ENCODE measurements at regions not wholly inside any gene's neighbourhood (a gene's known extent, or its start where the extent isn't known, plus 50 kb on each side); places are given as distances from the start of the nearest gene placed in this dataset.

DNA sequence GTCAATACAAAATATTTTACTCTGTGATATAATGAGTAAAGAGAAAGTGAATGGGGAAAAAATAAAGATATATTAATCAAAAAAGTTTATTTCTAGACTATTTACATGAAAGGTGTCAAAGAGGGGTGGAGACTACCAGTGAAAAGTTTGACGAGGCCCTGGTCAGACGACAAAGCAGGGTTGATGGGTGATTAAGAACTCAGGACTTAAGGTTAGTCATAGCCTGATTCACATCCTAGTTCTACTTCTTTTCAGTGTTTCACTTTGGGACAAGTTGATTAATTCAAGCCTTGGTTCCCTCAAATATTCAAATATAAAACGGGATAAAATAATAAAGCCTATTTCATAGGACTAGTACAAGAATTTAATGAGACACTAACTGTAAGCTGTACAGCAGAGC is 178.2 kb upstream of the HS3ST5 start:
- DNase-seq: no peak

DNA sequence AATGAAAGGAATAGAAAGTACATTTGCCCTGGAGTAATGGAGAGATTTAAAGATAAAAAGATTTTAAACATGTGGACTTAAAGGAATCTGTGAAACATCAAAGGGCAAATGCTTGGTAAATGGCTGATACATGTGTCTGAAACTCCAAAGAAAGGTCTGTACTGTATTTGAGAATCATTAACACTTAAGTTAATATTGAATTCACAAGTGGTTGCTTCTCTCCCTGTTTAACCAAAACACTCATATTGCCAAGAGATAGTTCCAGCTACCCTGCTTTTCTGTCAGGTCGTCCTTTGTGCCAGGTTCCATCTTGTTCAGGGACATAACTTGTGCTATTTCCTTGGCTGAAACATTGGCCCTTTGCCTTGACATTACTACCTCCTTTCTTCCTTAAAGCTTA is 171.3 kb upstream of the HS3ST5 start:
- DNase-seq: no peak

DNA sequence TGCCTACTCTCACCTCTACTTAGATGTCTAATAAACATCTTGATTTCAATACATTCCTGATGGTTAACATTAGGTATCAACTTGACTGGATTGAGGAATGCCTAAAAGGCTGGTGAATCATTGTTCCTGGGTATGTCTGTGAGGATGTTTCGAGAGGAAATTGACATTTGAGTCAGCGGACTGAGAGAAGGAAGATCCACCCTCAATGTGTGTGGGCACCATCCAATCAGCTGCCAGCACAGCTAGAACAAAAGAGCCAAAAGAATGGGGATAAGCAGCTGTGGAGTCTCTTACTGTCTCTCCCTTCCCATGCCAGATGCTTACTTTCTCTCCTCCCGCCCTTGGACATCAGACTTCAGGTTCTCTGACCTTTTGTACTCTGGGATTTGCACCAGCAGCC is 128.6 kb upstream of the HS3ST5 start:
- no peak for DNase-seq

DNA sequence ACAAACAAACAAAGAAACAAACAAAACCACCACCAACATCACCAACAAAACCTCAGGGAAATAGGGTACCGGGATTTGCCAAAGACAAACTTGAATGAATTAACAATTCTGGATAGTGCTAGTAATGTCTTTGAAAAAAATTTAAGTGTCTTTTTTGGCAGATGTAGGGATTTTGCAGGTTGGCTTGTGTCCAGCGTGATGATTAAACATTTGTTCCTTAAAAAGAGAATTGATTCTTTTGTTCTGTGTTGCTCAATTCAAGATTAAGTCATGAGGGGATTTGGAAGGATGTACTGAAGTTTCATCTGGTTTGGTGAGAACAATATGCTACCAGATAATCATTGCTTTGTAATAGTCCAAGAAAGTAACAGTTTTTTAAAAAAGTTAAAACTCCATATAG is 125.1 kb upstream of the HS3ST5 start:
- DNase-seq: no peak

DNA sequence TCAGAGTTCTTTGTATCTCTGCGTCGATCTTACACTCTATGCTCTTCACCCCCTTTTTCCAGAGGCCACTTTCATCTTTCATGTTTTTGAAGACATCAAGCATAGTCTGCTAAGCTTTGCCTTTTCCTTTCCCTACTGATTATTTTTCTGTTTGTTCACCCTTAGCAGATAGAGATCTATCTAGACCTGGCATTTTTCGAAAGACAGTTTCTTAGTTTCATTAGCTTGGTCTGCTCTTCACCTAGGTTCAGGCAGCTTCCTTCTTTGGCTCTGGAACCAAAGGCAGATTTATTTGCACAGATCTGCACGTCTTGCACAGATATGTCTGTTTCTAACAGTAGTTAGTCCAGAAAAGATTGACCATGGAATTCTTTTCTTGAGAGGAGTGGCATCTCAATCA is 122.7 kb upstream of the HS3ST5 start:
- no peak for DNase-seq

DNA sequence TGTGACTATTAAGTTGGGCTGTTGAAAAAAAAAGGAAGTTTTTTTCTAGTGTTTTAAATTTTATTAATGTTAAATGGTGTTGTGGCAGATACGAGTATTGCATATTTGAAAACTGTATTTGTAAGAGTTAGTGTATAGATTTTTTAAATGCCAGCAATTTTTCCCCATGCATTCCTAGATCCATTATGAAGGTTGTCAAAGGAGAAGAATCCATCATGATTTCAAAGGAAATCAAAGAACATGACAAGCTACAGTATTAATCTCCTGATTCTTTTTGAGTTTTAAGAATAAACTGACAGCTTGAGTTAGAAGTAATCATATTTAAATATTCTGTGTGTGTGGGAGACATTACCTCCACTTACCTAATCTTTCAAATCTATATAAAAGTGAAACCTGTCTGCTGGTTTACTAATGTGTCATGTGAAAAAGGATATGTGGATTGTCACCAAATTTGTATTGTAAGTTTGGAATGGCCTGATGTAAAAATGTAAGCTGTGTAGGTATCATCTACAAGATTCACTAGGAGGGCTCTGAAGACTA is 111.0 kb upstream of the HS3ST5 start:
- no peak for DNase-seq

DNA sequence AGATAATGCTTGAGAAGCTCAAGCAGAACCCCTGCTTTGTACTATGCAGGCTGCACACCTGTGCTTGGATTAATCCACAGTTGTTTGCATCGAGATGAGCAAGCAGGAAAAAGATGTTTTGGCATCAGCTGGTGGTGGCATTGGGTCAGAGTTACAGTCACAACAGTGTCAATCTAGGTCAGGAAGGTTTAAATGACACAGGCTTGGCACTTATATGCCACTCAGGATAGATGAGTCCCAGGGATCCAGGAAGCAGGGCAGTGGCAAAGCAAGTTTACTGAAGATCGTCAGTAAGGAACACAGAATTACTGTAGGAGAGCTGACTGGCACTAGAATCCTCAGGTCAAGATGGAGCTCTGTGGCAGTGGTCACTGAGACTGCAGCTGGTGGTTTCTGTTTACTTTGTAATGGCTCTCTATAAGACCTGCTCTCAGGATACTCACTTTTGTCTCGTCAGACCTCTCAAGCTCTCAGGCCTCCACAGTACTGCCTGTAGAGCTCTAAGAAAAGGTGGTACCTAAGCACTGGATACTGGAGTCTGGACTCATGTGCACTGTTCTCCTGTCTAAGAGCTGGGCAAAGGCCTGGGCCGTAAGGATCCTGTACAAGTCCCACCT is 110.1 kb upstream of the HS3ST5 start:
- DNase-seq: no peak

DNA sequence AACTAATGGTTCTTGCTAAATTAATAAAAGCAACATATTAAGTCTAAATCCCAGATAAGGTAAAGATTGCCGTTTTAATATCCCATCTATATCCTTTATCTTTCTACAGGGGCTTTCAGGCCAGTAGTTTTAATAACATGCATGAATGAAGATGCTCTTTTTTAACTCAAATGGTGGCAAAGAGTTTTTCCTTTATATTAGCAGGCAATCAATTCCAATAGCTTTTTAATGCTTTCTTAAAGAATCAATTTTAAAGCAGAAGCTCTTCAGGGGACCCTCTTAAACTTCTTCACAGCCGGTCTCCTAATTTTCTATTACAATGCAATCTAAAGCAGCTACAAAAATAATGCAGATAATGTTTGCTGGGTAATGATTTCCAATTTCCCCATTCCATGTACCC is 107.8 kb upstream of the HS3ST5 start:
- DNase-seq: no peak

DNA sequence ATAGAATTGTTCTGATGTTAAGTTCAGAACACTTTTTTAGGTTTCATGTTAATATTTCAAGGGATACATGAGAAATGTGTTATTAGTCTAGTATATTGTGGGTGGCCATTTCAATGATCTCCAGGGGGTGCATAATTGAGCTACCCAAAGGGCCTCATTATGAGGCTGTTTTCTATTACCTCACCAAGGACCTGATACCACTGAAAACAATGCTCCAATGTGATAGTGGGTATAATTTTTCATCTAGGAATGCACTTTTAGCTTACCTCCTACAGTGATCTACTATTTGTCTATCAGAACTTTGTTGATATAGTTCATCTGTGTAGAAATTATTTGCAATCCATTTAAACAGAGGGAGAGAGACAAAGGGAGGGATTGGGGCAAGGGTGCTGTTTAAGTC is 106.8 kb upstream of the HS3ST5 start:
- no peak for DNase-seq

DNA sequence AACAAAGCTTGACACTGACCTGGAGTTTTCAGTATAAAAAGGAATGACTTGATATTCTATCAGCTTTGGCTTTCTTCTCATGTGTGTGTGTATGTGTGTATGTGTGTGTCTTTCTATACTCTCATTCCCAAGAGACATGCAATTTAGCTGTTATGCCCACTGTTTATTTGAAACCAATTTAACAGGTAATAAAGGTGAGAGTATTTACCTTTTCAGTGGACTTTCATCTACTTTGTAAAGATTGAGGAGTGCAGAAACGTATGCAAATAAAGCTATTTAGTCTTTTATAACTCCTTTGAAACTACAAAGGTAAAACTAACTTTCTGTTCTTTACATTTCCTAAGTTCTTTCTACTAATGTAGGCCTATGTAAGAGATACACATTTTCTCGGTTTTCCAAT is 103.5 kb upstream of the HS3ST5 start:
- DNase-seq: no peak

DNA sequence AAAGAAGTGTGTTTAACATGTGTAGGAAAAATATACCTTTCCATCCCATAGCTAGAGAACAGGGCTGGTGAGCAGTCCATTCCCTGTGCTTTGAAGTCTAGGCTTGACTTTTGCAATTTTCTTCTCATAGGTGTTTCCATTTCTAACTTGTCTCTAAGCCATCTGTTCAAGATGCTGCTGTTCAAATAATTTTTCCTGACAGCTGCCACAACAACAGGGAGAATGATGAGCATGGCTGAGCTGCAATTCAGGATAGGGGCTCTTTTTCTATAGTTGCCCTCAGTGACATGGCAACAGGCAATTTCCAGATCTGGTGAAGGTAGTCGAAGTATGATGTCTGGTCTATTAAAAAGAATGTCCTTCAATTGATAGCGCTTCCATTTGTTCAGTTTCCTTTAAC is 103.0 kb upstream of the HS3ST5 start:
- DNase-seq: no peak

DNA sequence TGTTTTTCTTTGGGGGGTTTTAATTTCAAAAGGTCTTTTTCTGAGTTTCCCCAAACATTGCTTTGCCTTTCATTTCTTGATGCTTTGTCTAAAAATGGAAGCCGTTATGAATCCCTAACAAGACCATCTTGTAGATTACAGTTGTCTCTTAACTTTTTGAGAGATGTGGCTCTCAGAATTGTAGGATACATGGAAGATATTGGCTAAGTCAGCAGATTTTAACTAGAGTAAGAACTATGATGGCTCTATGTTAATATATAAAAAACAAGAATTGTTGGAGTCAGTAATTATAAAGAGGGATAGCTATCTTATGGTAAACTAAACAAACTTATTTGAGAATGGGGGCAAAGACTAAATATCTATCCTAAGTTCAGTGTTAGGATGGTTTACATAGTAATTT is 96.6 kb upstream of the HS3ST5 start:
- DNase-seq: no peak

DNA sequence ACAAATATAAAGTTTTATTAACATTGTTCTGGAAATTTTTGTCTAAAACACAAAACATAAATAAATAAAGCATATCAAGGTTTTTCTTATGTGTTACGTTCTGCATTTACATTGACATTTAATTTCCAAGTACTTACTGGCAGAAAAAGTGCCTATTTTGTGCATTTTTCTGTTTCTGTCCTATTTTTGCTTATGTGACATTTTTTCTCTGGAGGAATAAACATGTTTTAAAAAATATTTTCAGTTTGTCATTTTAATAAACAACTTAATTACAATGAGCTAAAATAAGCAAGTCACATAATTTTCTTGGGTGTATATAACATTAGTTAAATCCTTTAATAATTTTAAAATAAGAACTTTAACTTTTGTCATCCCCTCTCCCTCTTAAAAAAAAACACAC is 94.4 kb upstream of the HS3ST5 start:
- DNase-seq: no peak

DNA sequence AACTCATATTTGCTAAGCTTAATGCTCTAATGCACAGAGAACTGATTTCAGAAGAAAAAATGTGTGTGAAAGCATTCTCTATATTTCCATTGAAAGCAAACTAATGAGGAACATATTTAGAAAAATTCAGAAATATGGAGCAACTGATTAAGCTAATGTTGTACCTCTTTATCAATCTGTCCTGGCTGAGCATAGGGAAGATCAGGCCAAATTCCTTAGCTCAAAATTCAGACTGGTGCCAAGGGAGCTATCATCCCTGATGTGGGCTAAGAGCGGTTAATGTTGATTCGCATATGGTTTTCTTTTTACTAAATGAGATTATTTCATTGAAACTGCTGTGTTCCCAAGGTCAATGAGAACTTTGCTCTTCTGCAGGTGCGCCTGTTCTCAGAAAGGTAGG is 93.9 kb upstream of the HS3ST5 start:
- DNase-seq: no peak

DNA sequence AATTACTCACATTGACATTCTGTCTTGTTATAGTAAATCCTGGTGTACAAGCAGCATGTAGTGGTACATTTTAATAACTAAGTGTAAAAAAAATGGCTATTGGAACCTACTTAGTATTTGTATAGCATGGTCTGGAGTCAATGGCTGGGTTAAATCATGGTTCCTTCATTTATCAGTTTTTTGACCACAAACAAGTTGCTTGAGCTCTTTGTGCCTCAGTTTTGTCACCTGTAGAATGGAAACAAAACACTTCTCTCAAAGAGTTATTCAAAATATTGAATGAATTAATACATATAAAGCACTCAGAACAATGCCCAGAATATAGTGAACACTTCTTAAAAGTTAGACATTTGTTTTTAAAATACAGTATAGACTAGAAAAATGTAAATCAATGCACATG is 93.2 kb upstream of the HS3ST5 start:
- no peak for DNase-seq

DNA sequence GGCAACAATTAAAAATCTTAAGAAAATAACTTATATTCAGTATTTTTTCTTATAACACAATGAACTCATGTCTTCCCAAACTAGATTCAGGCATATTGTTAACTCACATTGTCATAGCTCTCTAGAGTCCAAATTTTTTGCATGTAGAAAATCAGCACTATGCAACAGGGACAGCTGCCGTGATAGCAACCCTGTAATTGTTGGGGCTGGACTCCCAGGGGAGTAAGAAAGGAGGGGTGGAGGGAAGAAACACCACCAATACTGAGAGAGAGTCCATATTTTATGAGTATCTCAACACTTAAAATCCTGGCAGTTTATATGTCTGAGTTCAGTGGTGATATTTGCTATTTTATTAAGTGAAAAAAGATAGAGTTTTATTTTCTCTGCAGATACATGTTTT is 89.6 kb upstream of the HS3ST5 start:
- no peak for DNase-seq

DNA sequence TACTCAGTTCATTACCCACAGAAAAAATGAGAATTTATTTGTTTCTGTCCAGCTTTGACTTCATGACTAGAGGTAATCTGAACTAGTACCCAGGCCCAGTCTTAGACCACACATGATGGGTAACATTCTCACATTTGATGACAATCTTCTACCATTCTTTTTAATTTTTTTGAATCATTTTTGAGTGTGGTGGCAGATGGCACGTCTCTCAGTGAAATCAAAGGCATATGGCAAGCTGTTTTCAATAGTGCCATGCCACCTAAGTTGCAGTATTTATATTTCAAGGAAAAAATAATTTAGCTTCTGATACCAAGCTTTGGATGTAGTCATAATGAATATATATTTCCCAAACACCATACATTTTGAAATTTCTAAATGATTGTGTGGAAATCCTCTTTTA is 88.8 kb upstream of the HS3ST5 start:
- DNase-seq: no peak

DNA sequence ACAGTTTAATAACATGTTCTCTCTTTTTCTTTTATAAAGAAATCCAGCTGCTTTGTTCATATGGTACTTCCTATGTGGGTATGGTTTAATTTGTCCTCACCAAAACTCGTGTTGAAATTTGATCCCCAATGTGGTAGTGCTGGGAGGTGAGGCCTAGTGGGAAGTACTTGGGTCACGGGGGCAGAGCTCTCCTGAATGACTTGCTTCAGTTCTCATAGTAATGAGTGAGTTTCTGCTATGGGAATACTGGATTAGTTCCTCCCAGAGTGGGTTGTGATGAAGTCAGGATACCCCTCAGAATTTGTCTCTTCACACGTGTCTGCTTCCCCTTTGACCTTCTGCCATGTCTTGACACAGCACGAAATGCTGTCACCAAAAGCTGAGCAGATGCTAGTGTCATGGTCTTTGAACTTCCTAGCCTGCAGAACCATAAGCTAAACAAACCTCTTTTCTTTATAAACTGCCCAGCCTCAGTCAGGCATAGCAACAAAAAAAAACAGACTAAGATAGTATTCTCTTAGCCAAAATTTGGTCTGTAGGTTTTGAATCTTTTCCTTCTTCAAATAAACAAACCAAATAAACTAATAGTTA is 87.8 kb upstream of the HS3ST5 start:
- DNase-seq: no peak

DNA sequence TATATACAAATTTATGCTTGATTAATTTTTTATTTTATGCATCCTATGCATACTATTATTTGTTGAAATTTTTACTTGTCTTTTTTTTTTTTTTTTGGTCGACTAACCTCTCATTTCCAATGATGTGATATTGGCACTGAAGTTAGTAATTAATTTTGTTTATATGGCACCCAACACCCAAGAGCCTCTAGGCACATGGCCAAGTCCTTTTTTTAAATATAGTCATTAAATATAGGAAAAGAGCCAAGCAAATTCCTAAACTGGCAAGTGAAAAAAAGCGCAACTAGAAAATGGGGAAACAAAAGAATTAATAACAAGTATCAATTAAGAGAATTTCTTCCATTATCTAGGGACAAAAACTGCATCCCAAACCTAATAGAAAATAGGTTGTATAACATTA is 85.5 kb upstream of the HS3ST5 start:
- DNase-seq: no peak

DNA sequence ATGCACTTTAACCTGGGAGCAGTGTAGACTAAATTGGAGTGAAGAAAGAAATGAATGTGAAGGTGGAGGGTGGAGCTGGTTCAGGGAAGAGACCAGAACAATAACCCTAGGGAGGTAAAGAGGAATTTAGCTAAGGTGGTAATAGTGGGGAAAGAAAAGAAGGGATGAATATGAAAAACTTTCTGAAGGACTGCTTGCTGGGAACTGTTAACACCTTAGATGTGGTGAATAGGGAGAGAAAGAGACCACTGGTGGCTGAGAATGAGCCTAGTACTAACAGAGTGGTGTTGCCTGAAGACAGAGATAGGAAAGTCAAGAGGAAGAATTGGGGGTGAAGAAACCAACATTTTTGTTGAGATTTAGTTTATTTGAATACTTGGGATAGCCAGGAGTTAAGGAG is 78.4 kb upstream of the HS3ST5 start:
- no peak for DNase-seq

DNA sequence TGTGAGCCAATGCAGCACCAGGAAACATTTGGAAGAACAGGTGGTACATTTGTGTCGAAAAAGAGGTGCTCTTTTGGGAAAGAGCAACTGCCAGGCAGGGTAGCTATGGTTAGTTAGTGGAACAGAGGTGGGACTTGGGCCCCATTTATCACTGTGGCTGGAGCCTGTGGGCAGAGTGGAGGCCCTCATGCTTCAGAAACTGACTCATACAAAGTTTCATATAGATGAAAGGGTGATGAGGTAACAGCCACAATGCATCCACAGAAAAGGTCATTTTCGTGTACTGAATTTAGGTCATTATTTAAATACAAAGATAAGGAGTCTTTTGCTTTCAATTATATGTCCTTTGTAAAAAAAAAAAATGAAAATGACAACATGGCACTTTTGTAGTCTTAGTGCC is 76.4 kb upstream of the HS3ST5 start:
- DNase-seq: no peak

DNA sequence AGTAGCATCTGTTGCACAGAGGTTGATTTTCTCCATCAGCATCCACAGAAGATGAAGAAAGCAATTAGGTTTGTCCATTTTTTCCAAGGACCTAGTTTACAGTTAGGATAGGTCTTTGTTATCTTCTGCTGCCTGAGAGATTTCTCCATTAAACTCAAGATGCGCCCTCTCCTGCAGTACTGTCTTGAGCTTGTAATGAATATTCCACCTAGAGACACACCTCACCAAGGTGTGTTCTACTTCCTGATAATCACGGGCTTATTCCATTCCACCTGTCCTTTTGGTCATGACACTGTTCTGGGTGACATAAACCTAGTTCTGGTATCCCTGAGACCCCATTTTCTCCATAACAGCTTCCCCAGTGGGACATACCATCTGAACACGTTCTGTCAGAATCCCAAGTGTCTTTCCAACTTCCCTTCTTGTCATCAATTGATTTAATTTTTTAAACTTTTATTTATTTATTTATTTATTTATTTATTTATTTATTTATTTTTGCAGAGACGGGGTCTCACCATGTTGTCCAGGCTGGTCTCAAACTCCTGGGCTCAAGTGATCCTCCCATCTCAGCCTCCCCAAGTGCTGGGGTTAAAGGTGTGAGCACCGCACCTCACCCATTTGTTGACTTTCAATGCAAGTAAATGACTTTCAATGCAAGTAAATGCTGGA is 75.6 kb upstream of the HS3ST5 start:
- DNase-seq: no peak

DNA sequence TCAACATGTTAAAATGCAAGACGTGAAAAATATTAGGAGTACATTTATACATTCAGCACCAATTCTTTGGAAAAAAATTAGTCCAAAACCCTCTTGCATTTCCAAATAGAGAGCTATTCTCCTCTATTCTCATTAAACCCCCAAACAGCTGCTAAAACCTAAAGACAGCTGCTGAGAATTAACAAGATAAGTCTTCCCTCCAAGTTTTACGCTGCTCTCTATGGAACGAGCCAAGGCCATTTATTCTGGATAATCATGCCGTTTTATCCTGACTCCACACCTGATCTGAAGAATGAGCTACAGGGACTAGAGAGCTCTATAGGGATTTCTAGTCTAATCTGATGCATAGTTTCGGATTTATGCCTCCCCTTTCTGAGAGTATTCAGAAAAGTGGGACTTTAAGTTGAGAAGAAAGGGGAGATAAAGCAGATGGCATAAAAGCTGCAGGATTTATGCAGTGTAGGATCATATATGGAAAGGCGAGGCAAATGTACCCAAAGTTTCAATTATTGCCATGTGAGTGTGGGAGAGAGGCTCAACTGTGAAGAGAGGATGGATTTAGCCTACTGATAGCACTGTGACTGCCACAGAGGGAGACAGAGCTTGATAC is 64.7 kb upstream of the HS3ST5 start:
- no peak for DNase-seq

DNA sequence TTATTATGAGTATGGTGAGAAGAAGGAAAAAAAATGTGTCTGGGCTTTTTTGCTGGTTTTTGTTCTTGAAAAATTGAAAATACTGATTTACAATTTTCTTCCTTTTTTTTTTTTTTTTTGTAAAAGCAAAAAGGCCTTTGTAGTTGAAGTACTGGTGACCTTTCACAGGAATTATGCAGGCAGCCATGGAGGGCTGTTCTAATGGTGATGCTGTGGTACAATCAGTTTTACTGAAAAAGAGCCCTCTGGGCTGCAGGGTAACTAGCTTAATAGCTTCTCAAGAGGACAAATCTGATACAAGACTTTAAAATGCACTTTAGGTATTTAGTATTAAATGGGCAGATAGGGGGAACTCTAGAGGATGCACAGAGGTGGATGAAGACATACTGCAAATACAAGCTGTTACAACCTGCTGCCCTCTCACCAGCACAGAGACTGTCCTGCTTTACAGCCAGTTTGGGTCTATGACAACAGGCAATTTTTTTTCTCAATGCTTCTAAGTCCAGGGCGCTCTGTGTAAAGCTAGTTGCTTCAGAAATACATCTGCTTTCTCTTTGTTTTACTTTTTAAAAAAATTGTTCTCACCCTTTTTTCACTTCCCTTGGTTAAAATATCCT is 61.6 kb upstream of the HS3ST5 start:
- DNase-seq: no peak
